GM23338 (cell line): ENCODE measurements at regions not wholly inside any gene's neighbourhood (a gene's known extent, or its start where the extent isn't known, plus 50 kb on each side); places are given as distances from the start of the nearest gene placed in this dataset.

Experiments used
- ATAC-seq: fragments of 200-7000 bp; cut with Tn5 transposase; 3 replicates; pipeline ENCODE4 v1.9.1; 2020
- DNase-seq: peaks from one replicate; pipeline ENCODE4 v3.0.0-alpha.2; 2015; ENCODE audit warnings: low spot score
- H2AFZ ChIP-seq: fragments of 200-600 bp; sonication (generic); 2 replicates; pipeline ENCODE4 v1.8.0; 2016; ENCODE audit warnings: antibody characterized with exemption, mild to moderate bottlenecking, moderate library complexity
- H3F3A ChIP-seq: fragments of 200-600 bp; sonication (generic); replicated peaks from 2 replicates; pipeline ENCODE4 v1.8.0; 2017; ENCODE audit warnings: antibody characterized with exemption, mixed run types, low read depth
- H3K27ac ChIP-seq: fragments of 200-600 bp; sonication (generic); 2 replicates; pipeline ENCODE4 v1.6.1; 2016; ENCODE audit warnings: low read depth
- H3K27me3 ChIP-seq: fragments of 200-600 bp; sonication (generic); 2 replicates; pipeline ENCODE4 v1.8.0; 2016; ENCODE audit warnings: mild to moderate bottlenecking, mixed run types, moderate library complexity; ENCODE audit not compliant: insufficient read depth
- H3K36me3 ChIP-seq: fragments of 200-600 bp; sonication (generic); 2 replicates; pipeline ENCODE4 v1.8.0; 2016; ENCODE audit warnings: mild to moderate bottlenecking; ENCODE audit not compliant: insufficient read depth
- H3K4me1 ChIP-seq: fragments of 200-600 bp; sonication (generic); 2 replicates; pipeline ENCODE4 v1.8.0; 2016; ENCODE audit warnings: mild to moderate bottlenecking, moderate library complexity; ENCODE audit not compliant: insufficient read depth
- H3K4me2 ChIP-seq: fragments of 200-600 bp; sonication (generic); 2 replicates; pipeline ENCODE4 v1.7.1; 2017; ENCODE audit warnings: mixed run types
- H3K4me3 ChIP-seq: fragments of 200-600 bp; sonication (generic); 2 replicates; pipeline ENCODE4 v1.6.1; 2016; ENCODE audit warnings: mixed run types
- H3K79me2 ChIP-seq: fragments of 200-600 bp; sonication (generic); replicated peaks from 2 replicates; pipeline ENCODE4 v1.8.0; 2017; ENCODE audit warnings: mild to moderate bottlenecking; ENCODE audit not compliant: insufficient read depth
- H3K9me2 ChIP-seq: fragments of 200-600 bp; sonication (generic); 2 replicates; pipeline ENCODE4 v1.8.0; 2017; ENCODE audit not compliant: insufficient read depth
- H4K20me1 ChIP-seq: fragments of 200-600 bp; sonication (generic); replicated peaks from 2 replicates; pipeline ENCODE4 v1.8.0; 2017; ENCODE audit warnings: mild to moderate bottlenecking; ENCODE audit not compliant: insufficient read depth
- H3K27ac Mint-ChIP-seq: 2 replicates; pipeline ENCODE4 v1.8.0; 2020; ENCODE audit warnings: inconsistent platforms, mild to moderate bottlenecking, moderate library complexity, mixed read lengths
- H3K27me3 Mint-ChIP-seq: 3 replicates; pipeline ENCODE4 v1.8.0; 2022; ENCODE audit warnings: low read depth, mild to moderate bottlenecking, moderate library complexity, mixed read lengths, inconsistent platforms; ENCODE audit not compliant: insufficient read depth, poor library complexity
- H3K36me3 Mint-ChIP-seq: 3 replicates; pipeline ENCODE4 v1.8.0; 2021; ENCODE audit warnings: low read depth, mild to moderate bottlenecking, inconsistent platforms, moderate library complexity, mixed read lengths
- H3K4me1 Mint-ChIP-seq: 3 replicates; pipeline ENCODE4 v1.8.0; 2020; ENCODE audit warnings: mild to moderate bottlenecking, inconsistent platforms, mixed read lengths
- H3K4me3 Mint-ChIP-seq: 3 replicates; pipeline ENCODE4 v1.8.0; 2021; ENCODE audit warnings: moderate library complexity, mild to moderate bottlenecking, inconsistent platforms, mixed read lengths
- H3K9me3 Mint-ChIP-seq: 3 replicates; pipeline ENCODE4 v1.8.0; 2020; ENCODE audit warnings: moderate library complexity, mild to moderate bottlenecking, inconsistent platforms, mixed read lengths
- CREB1 ChIP-seq: fragments of 250-450 bp; sonication (Bioruptor Pico); IDR thresholded peaks from 2 replicates; pipeline ENCODE4 v1.5.0; 2020; ENCODE audit warnings: low read depth, mild to moderate bottlenecking, moderate library complexity
- CTCF ChIP-seq, 2 experiments: fragments of 200-600 bp in 1 of 2; sonication (generic) in 1 of 2; conservative IDR thresholded peaks; 2 replicates each; pipeline versions ENCODE4 v1.5.1 to v1.6.1; 2016 to 2017; ENCODE audit warnings: antibody characterized with exemption in 2 of 2, low read depth in 2 of 2, mild to moderate bottlenecking in 2 of 2, moderate library complexity in 1 of 2
- ETS1 ChIP-seq: IDR thresholded peaks from 2 replicates; pipeline ENCODE4 v1.6.1; 2016; ENCODE audit warnings: antibody characterized with exemption
- EZH2 ChIP-seq: fragments of 200-600 bp; sonication (generic); IDR thresholded peaks from one replicate; pipeline ENCODE4 v1.8.0; 2017; ENCODE audit warnings: antibody characterized with exemption, mild to moderate bottlenecking, low read depth; ENCODE audit not compliant: unreplicated experiment
- EZH2phosphoT487 ChIP-seq: fragments of 200-600 bp; sonication (generic); IDR thresholded peaks from one replicate; pipeline ENCODE4 v1.8.1; 2018; ENCODE audit warnings: antibody characterized with exemption; ENCODE audit not compliant: unreplicated experiment
- JUNB ChIP-seq: IDR thresholded peaks from one replicate; pipeline ENCODE4 v1.6.1; 2016; ENCODE audit warnings: antibody characterized with exemption; ENCODE audit not compliant: unreplicated experiment
- NANOG ChIP-seq: IDR thresholded peaks from 2 replicates; pipeline ENCODE4 v1.6.1; 2016; ENCODE audit warnings: antibody characterized with exemption, borderline replicate concordance
- POLR2AphosphoS5 ChIP-seq: IDR thresholded peaks from 2 replicates; pipeline ENCODE4 v1.6.1; 2016; ENCODE audit warnings: antibody characterized with exemption, low read depth
- REST ChIP-seq: IDR thresholded peaks from one replicate; pipeline ENCODE4 v1.6.1; 2018; ENCODE audit warnings: antibody characterized with exemption; ENCODE audit not compliant: unreplicated experiment
- STAT1 ChIP-seq: IDR thresholded peaks from one replicate; pipeline ENCODE4 v1.6.1; 2016; ENCODE audit warnings: antibody characterized with exemption; ENCODE audit not compliant: unreplicated experiment
- ZNF114 ChIP-seq: fragments of 250-450 bp; sonication (Bioruptor Pico); IDR thresholded peaks from 2 replicates; pipeline ENCODE4 v1.5.0; 2020; ENCODE audit warnings: mild to moderate bottlenecking, moderate library complexity
- ZNF331 ChIP-seq: fragments of 250-450 bp; sonication (Bioruptor Pico); IDR thresholded peaks from 2 replicates; pipeline ENCODE4 v1.5.0; 2020; ENCODE audit warnings: low read depth, mild to moderate bottlenecking, moderate library complexity
- ZNF462 ChIP-seq: fragments of 250-450 bp; sonication (Bioruptor Pico); IDR thresholded peaks from 2 replicates; pipeline ENCODE4 v1.5.0; 2020; ENCODE audit warnings: mild to moderate bottlenecking, moderate library complexity

GRCh38 chr4:128393101-128393704, 105.6 kb upstream of the PGRMC2 start:
- Mint-ChIP-seq H3K9me3 (peaks cover 4% of the 10 kb centered on the region; the same call in 1 of the 3 replicates), H3K27ac (no peak overlapping the region), H3K4me1 (peaks cover 4% of the 10 kb centered on the region; the same call in 1 of the 3 replicates), H3K27me3 (no peaks in the 10 kb centered on the region), H3K36me3 (no peaks in the 10 kb centered on the region), H3K4me3 (no peak overlapping the region)
- Histone ChIP-seq H3K79me2 (no peaks in the 10 kb centered on the region), H3K36me3 (no peaks in the 10 kb centered on the region), H3K4me2 (no peak overlapping the region), H3K4me1 (no peaks in the 10 kb centered on the region), H3K27me3 (no peaks in the 10 kb centered on the region), H3K9me2 (no peaks in the 10 kb centered on the region), H3F3A (no peaks in the 10 kb centered on the region), H2AFZ (no peak overlapping the region), H4K20me1 (no peaks in the 10 kb centered on the region), H3K4me3 (no peak overlapping the region), H3K27ac (no peak overlapping the region)
- DNase-seq (no peak), ATAC-seq (no peak)
- TF ChIP-seq JUNB, result no peak
- no peak for TF ChIP-seq ZNF331 (CRISPR knock-in tag)
- TF ChIP-seq EZH2phosphoT487, result no peak
- TF ChIP-seq EZH2, result no peak
- TF ChIP-seq ZNF462 (CRISPR knock-in tag), result no peak
- TF ChIP-seq REST, result no peak
- TF ChIP-seq ZNF114, result no peak
- TF ChIP-seq POLR2AphosphoS5, result no peak
- TF ChIP-seq NANOG, result no peak
- no peak for TF ChIP-seq CREB1 (CRISPR knock-in tag)
- no peak for TF ChIP-seq ETS1
- TF ChIP-seq STAT1, result no peak
- no peak for TF ChIP-seq CTCF (conservative IDR thresholded peaks at IDR 0.05; ENCODE audit: low read depth in 2 of 2)
